ENCODE measurements at regions not wholly inside any gene's neighbourhood (a gene's known extent, or its start where the extent isn't known, plus 50 kb on each side); places are given as distances from the start of the nearest gene placed in this dataset.

DNA sequence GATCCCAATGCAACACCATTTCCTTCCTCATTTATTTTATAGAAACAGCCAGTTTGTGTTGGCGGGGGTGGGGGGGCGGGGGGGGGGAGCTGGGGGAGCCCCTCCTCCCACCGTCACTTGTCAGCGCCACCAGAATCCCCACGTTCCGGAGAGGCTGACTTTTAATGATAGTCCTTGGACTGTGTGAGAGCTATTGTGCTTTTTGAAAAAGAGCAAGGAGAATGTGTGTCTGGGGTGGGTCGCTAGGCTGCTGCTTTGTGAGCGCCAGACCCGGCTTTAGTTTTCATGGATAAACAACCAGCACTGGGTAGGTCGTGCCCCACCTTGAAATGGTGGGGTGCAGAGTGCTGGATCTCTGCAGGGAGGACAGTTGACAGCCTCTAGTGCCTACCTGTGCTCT is 135.0 kb upstream of the ONECUT1 start:
- TF ChIP-seq CTCF (IDR thresholded peaks at IDR 0.05; ENCODE audit: unreplicated experiment in 3 of 3) = no peak
- Mint-ChIP-seq H3K27me3 (ENCODE audit: low read depth) (peaks cover 10% of the 10 kb centered on the region), H3K4me3 (no peak overlapping the region), H3K27ac (no peak overlapping the region), H3K4me1 (no peaks in the 10 kb centered on the region), H3K36me3 (ENCODE audit: low read depth) (no peaks in the 10 kb centered on the region), H3K9me3 (peaks cover 4% of the 10 kb centered on the region)

DNA sequence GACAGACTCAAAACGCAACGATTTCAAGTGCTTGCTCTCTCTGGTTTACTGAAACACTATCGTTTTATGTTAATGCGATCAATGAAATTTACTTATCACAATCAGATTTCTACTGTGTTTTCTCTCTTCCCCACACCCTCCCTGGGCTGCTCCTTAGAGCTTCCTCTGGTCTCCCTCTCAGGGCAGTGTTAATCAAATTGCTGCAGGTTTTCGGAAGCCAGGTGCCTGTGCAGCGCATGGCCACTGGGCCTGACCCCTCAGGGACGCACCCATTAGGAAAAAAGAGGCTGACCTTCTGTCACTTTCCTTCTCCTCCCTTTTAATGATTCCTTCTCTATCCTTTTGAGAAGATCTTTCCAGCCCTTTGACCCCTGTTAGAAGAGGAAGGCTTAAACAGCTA is 134.5 kb upstream of the ONECUT1 start:
- H3K36me3 Mint-ChIP-seq (ENCODE audit: low read depth) = no peaks in the 10 kb centered on the region
- H3K27me3 Mint-ChIP-seq (ENCODE audit: low read depth) = peaks cover 12% of the 10 kb centered on the region
- no peak overlapping the region for H3K4me3 Mint-ChIP-seq
- no peak for TF ChIP-seq CTCF (IDR thresholded peaks at IDR 0.05; ENCODE audit: unreplicated experiment in 3 of 3)
- no peak overlapping the region for H3K27ac Mint-ChIP-seq
- no peaks in the 10 kb centered on the region for H3K4me1 Mint-ChIP-seq
- H3K9me3 Mint-ChIP-seq = no peaks in the 10 kb centered on the region

DNA sequence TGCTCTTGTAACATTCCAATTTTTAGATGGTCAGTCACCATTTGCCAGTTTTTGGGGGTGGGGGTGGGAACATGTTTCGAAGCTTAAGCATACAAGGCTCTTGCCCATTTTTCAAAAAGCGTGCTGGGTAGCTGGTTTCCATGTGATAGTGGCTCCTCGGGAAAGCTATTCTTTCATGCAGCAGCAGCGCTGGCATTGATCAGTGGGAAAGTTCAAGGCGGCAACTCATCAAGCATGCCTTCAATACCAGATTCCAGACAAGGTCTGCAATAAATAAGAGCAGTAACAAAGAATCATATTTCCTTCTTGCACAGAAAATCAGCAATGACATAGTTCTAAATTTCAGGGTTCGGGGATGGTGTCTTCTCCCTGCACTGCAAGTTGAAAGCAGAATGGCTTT is 133.5 kb upstream of the ONECUT1 start:
- Mint-ChIP-seq H3K9me3 (no peaks in the 10 kb centered on the region), H3K27ac (no peak overlapping the region), H3K27me3 (ENCODE audit: low read depth) (peaks cover 16% of the 10 kb centered on the region), H3K36me3 (ENCODE audit: low read depth) (no peaks in the 10 kb centered on the region), H3K4me3 (no peak overlapping the region), H3K4me1 (no peaks in the 10 kb centered on the region)
- no peak for TF ChIP-seq CTCF (IDR thresholded peaks at IDR 0.05; ENCODE audit: unreplicated experiment in 3 of 3)

- Mint-ChIP-seq H3K4me1 (no peaks in the 10 kb centered on the region), H3K27me3 (ENCODE audit: low read depth) (peaks cover 16% of the 10 kb centered on the region), H3K36me3 (ENCODE audit: low read depth) (no peaks in the 10 kb centered on the region), H3K4me3 (no peak overlapping the region), H3K9me3 (no peaks in the 10 kb centered on the region), H3K27ac (no peak overlapping the region)
- no peak for TF ChIP-seq CTCF (IDR thresholded peaks at IDR 0.05; ENCODE audit: unreplicated experiment in 3 of 3)
Observed at GRCh38 chr15:52922871-52923270, 132.7 kb upstream of the ONECUT1 start.

GRCh38 chr15:52912172-52912571 is 122.0 kb upstream of the ONECUT1 start:
- TF ChIP-seq CTCF (IDR thresholded peaks at IDR 0.05; ENCODE audit: unreplicated experiment in 3 of 3) = no peak
- Mint-ChIP-seq H3K27ac (peak overlapping the region in 2 of 3 experiments; percentile 29 to 92), H3K36me3 (ENCODE audit: low read depth) (no peaks in the 10 kb centered on the region), H3K9me3 (no peaks in the 10 kb centered on the region), H3K27me3 (ENCODE audit: low read depth) (peaks cover 10% of the 10 kb centered on the region), H3K4me1 (no peaks in the 10 kb centered on the region), H3K4me3 (no peak overlapping the region)

GRCh38 chr15:52893338-52893737 is 103.2 kb upstream of the ONECUT1 start:
- H3K4me1 Mint-ChIP-seq = no peaks in the 10 kb centered on the region
- TF ChIP-seq CTCF (IDR thresholded peaks at IDR 0.05; ENCODE audit: unreplicated experiment in 3 of 3) = no peak
- no peak overlapping the region for H3K27ac Mint-ChIP-seq
- no peaks in the 10 kb centered on the region for H3K9me3 Mint-ChIP-seq
- peaks cover 3% of the 10 kb centered on the region for H3K27me3 Mint-ChIP-seq (ENCODE audit: low read depth)
- H3K4me3 Mint-ChIP-seq = no peak overlapping the region
- H3K36me3 Mint-ChIP-seq (ENCODE audit: low read depth) = no peaks in the 10 kb centered on the region

Measured in nephron (organoid).